ENCODE measurements at regions not wholly inside any gene's neighbourhood (a gene's known extent, or its start where the extent isn't known, plus 50 kb on each side); places are given as distances from the start of the nearest gene placed in this dataset.

- no peak for DNase-seq (ENCODE audit: insufficient read length, low spot score, missing footprints)
- H4K20me1 ChIP-seq (ENCODE audit: insufficient read depth, low read length) = no peaks in the 10 kb centered on the region
- H3K4me2 ChIP-seq (ENCODE audit: insufficient read depth, low read length) = no peak overlapping the region
- H3K4me3 ChIP-seq (ENCODE audit: insufficient read depth, low read length) = no peak overlapping the region
- no peak overlapping the region for H3K27ac ChIP-seq (ENCODE audit: low read depth, low read length)
- H3K79me2 ChIP-seq (ENCODE audit: insufficient read depth, low read length) = no peaks in the 10 kb centered on the region
- TF ChIP-seq, protein P1, sequence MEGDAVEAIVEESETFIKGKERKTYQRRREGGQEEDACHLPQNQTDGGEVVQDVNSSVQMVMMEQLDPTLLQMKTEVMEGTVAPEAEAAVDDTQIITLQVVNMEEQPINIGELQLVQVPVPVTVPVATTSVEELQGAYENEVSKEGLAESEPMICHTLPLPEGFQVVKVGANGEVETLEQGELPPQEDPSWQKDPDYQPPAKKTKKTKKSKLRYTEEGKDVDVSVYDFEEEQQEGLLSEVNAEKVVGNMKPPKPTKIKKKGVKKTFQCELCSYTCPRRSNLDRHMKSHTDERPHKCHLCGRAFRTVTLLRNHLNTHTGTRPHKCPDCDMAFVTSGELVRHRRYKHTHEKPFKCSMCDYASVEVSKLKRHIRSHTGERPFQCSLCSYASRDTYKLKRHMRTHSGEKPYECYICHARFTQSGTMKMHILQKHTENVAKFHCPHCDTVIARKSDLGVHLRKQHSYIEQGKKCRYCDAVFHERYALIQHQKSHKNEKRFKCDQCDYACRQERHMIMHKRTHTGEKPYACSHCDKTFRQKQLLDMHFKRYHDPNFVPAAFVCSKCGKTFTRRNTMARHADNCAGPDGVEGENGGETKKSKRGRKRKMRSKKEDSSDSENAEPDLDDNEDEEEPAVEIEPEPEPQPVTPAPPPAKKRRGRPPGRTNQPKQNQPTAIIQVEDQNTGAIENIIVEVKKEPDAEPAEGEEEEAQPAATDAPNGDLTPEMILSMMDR (IDR thresholded peaks at IDR 0.05; ENCODE audit: extremely low read depth, low read depth, low read length) = no peak
- H3K9me3 ChIP-seq (ENCODE audit: low read depth, low read length) = no peaks in the 10 kb centered on the region
- no peaks in the 10 kb centered on the region for H3K4me1 ChIP-seq (ENCODE audit: insufficient read depth, low read length)
- no peaks in the 10 kb centered on the region for H3K27me3 ChIP-seq (ENCODE audit: insufficient read depth, low read length)
- no peak overlapping the region for H2AFZ ChIP-seq (ENCODE audit: low read length)
- no peaks in the 10 kb centered on the region for H3K36me3 ChIP-seq (ENCODE audit: insufficient read depth, low read length)
Measured at GRCh38 chr5:27497491-27497890, 459.1 kb upstream of the CDH9 start.

DNA sequence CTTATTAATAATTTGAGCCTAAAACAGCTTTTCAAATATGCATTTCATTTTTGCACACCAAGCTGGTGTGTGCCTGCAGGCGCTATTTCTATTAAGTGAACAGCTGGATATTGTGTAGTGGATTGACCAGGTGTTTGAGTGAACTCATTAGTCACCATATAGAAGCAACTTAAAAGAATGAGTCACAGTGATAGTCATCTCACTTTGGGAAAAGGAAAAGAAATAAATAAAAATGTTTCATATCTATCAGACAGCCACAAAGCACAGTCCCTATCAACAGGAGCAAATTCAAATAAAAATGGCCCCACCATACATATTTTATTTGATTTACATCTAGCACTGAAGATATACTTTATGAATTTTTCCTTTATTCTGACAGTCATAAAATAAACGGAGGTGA is 456.5 kb upstream of the CDH9 start:
- Histone ChIP-seq H2AFZ (ENCODE audit: low read length) (no peak overlapping the region), H3K36me3 (ENCODE audit: insufficient read depth, low read length) (no peaks in the 10 kb centered on the region), H3K27ac (ENCODE audit: low read depth, low read length) (no peak overlapping the region), H3K4me3 (ENCODE audit: insufficient read depth, low read length) (no peak overlapping the region), H3K9me3 (ENCODE audit: low read depth, low read length) (no peaks in the 10 kb centered on the region), H3K4me2 (ENCODE audit: insufficient read depth, low read length) (no peak overlapping the region), H3K4me1 (ENCODE audit: insufficient read depth, low read length) (no peaks in the 10 kb centered on the region), H3K27me3 (ENCODE audit: insufficient read depth, low read length) (no peaks in the 10 kb centered on the region), H3K79me2 (ENCODE audit: insufficient read depth, low read length) (no peaks in the 10 kb centered on the region), H4K20me1 (ENCODE audit: insufficient read depth, low read length) (no peaks in the 10 kb centered on the region)
- TF ChIP-seq, protein P1 (IDR thresholded peaks at IDR 0.05; ENCODE audit: extremely low read depth, low read depth, low read length) = no peak
- no peak for DNase-seq (ENCODE audit: insufficient read length, low spot score, missing footprints)

DNA sequence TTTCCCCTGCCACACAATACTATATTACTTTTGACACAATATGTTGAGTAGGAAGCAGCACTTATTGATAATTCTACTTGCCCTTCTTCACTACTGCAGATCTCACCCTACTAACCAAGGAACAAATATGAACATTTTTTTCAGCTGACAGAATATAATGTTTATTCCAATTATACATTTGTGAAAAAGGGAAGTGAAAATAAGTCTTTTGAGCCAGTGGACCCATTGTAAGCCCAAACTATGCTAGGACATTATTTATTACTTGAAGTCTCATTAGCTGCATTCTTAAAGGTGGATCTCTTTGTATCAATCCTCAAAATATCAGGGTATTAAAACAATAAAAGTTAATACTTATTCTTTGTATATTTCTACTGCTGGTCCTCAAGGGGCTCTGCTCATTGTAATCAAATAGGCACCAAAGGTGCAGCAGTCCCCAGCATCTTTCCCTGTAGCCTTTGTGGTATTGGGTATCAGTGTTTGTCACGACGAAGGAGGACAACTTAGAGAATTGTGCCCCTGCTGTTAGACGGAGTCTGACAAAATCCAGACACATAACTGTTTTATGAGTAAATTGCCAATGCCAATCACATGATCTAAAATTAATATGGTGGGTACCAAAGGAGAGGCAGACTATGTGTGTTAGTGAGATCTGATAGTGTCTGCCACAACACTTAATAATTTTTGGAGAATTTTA is 453.5 kb upstream of the CDH9 start:
- Histone ChIP-seq H3K4me2 (ENCODE audit: insufficient read depth, low read length) (no peak overlapping the region), H3K9me3 (ENCODE audit: low read depth, low read length) (no peaks in the 10 kb centered on the region), H3K36me3 (ENCODE audit: insufficient read depth, low read length) (no peaks in the 10 kb centered on the region), H2AFZ (ENCODE audit: low read length) (no peak overlapping the region), H3K4me3 (ENCODE audit: insufficient read depth, low read length) (no peak overlapping the region), H3K4me1 (ENCODE audit: insufficient read depth, low read length) (no peaks in the 10 kb centered on the region), H3K79me2 (ENCODE audit: insufficient read depth, low read length) (no peaks in the 10 kb centered on the region), H3K27me3 (ENCODE audit: insufficient read depth, low read length) (no peaks in the 10 kb centered on the region), H3K27ac (ENCODE audit: low read depth, low read length) (no peak overlapping the region), H4K20me1 (ENCODE audit: insufficient read depth, low read length) (no peaks in the 10 kb centered on the region)
- no peak for DNase-seq (ENCODE audit: insufficient read length, low spot score, missing footprints)
- TF ChIP-seq, protein P1 (IDR thresholded peaks at IDR 0.05; ENCODE audit: extremely low read depth, low read depth, low read length) = no peak

DNA sequence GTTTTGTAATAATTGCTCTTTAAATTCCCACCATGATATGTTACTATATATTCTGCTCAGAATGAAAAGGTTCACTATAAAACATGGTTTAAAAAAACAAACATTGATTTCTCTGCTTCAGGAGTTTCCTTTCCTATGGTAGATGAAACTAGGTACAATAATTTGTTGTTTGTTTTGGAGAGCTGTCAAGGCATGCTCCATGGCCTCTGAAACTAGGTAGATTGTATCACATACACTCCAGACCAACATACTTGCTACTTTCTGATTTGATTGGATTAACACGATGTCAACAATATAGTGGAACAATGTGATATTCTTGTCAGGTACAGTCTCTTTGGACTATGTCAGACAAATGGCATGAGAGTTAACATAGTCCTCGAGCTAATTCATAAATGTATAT is 452.7 kb upstream of the CDH9 start:
- Histone ChIP-seq H2AFZ (ENCODE audit: low read length) (no peak overlapping the region), H3K4me3 (ENCODE audit: insufficient read depth, low read length) (no peak overlapping the region), H3K27me3 (ENCODE audit: insufficient read depth, low read length) (no peaks in the 10 kb centered on the region), H3K79me2 (ENCODE audit: insufficient read depth, low read length) (no peaks in the 10 kb centered on the region), H3K9me3 (ENCODE audit: low read depth, low read length) (no peaks in the 10 kb centered on the region), H3K4me1 (ENCODE audit: insufficient read depth, low read length) (no peaks in the 10 kb centered on the region), H4K20me1 (ENCODE audit: insufficient read depth, low read length) (no peaks in the 10 kb centered on the region), H3K4me2 (ENCODE audit: insufficient read depth, low read length) (no peak overlapping the region), H3K36me3 (ENCODE audit: insufficient read depth, low read length) (no peaks in the 10 kb centered on the region), H3K27ac (ENCODE audit: low read depth, low read length) (no peak overlapping the region)
- TF ChIP-seq, protein P1 (IDR thresholded peaks at IDR 0.05; ENCODE audit: extremely low read depth, low read depth, low read length) = no peak
- no peak for DNase-seq (ENCODE audit: insufficient read length, low spot score, missing footprints)

Measured in osteoblast (primary cell).